ENCODE measurements at regions not wholly inside any gene's neighbourhood (a gene's known extent, or its start where the extent isn't known, plus 50 kb on each side); places are given as distances from the start of the nearest gene placed in this dataset.

DNA sequence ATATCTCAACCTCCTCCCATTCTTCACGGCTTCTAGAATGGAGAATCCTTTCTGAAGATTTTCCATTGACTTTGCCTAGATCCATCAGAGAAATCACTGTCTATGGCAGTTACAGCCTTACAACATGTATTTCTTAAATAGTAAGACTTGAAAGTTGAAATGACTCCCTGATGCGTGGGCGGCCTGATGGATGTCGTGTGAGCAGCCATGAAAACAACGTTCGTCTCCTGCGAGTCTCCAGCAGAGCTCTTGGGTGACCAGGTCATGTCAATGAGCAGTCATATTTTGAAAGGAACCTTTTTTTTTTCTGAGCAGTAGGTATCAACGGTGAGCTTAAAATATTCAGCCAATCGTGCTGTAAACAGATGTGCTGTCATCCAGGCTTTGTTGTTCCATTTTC, 139.9 kb upstream of the C14orf180 start:
- TF ChIP-seq ZNF423 (tag by site-specific recombination; IDR thresholded peaks at IDR 0.05) (no peak), ZNF24 (tag by site-specific recombination; IDR thresholded peaks at IDR 0.05) (no peak), TCF7L2 (IDR thresholded peaks at IDR 0.05; ENCODE audit: borderline replicate concordance, low read depth, low read length) (no peak), ZNF146 (tag by site-specific recombination; IDR thresholded peaks at IDR 0.05) (no peak), HOXA7 (CRISPR knock-in tag; IDR thresholded peaks at IDR 0.05; ENCODE audit: borderline replicate concordance) (no peak), SALL2 (tag by site-specific recombination; IDR thresholded peaks at IDR 0.05; ENCODE audit: borderline replicate concordance) (no peak), ZNF174 (tag by site-specific recombination; IDR thresholded peaks at IDR 0.05) (no peak), GLI4 (tag by site-specific recombination; IDR thresholded peaks at IDR 0.05) (no peak), KLF16 (tag by site-specific recombination; IDR thresholded peaks at IDR 0.05) (no peak), PRDM1 (tag by site-specific recombination; IDR thresholded peaks at IDR 0.05) (no peak)
- TF ChIP-seq, protein P1, sequence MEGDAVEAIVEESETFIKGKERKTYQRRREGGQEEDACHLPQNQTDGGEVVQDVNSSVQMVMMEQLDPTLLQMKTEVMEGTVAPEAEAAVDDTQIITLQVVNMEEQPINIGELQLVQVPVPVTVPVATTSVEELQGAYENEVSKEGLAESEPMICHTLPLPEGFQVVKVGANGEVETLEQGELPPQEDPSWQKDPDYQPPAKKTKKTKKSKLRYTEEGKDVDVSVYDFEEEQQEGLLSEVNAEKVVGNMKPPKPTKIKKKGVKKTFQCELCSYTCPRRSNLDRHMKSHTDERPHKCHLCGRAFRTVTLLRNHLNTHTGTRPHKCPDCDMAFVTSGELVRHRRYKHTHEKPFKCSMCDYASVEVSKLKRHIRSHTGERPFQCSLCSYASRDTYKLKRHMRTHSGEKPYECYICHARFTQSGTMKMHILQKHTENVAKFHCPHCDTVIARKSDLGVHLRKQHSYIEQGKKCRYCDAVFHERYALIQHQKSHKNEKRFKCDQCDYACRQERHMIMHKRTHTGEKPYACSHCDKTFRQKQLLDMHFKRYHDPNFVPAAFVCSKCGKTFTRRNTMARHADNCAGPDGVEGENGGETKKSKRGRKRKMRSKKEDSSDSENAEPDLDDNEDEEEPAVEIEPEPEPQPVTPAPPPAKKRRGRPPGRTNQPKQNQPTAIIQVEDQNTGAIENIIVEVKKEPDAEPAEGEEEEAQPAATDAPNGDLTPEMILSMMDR (tag by site-specific recombination; IDR thresholded peaks at IDR 0.05) = no peak
- TF ChIP-seq, protein P2, sequence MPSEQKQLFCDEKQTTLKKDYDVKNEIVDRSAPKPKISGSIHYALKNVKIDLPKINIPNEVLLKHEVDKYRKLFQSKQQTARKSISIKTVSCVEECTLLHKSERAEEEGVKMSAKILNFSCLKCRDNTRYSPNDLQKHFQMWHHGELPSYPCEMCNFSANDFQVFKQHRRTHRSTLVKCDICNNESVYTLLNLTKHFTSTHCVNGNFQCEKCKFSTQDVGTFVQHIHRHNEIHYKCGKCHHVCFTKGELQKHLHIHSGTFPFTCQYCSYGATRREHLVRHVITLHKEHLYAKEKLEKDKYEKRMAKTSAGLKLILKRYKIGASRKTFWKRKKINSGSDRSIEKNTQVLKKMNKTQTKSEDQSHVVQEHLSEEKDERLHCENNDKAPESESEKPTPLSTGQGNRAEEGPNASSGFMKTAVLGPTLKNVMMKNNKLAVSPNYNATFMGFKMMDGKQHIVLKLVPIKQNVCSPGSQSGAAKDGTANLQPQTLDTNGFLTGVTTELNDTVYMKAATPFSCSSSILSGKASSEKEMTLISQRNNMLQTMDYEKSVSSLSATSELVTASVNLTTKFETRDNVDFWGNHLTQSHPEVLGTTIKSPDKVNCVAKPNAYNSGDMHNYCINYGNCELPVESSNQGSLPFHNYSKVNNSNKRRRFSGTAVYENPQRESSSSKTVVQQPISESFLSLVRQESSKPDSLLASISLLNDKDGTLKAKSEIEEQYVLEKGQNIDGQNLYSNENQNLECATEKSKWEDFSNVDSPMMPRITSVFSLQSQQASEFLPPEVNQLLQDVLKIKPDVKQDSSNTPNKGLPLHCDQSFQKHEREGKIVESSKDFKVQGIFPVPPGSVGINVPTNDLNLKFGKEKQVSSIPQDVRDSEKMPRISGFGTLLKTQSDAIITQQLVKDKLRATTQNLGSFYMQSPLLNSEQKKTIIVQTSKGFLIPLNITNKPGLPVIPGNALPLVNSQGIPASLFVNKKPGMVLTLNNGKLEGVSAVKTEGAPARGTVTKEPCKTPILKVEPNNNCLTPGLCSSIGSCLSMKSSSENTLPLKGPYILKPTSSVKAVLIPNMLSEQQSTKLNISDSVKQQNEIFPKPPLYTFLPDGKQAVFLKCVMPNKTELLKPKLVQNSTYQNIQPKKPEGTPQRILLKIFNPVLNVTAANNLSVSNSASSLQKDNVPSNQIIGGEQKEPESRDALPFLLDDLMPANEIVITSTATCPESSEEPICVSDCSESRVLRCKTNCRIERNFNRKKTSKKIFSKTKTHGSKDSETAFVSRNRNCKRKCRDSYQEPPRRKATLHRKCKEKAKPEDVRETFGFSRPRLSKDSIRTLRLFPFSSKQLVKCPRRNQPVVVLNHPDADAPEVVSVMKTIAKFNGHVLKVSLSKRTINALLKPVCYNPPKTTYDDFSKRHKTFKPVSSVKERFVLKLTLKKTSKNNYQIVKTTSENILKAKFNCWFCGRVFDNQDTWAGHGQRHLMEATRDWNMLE (tag by site-specific recombination; conservative IDR thresholded peaks at IDR 0.05; ENCODE audit: low read depth) = no peak

Data from HEK293 (cell line).